Astrocyte (in vitro differentiated cells and primary cell): ENCODE measurements at regions not wholly inside any gene's neighbourhood (a gene's known extent, or its start where the extent isn't known, plus 50 kb on each side); places are given as distances from the start of the nearest gene placed in this dataset.
A peak's percentile ranks its signal among the peaks of the same experiment; 100 is the strongest.

ENCODE experiments used
- DNase-seq: peaks from one replicate; pipeline ENCODE4 v3.0.0-alpha.2; 2010; ENCODE audit warnings: low read depth
- FAIRE-seq: peaks from 2 replicates; lab custom pipeline; 2011; peaks lifted over from hg19 to GRCh38; lab: Jason Lieb, UNC
- H2AFZ ChIP-seq: 2 replicates; pipeline ENCODE4 v1.6.0; 2012; ENCODE audit warnings: low read depth, low read length, inconsistent platforms
- H3K27ac ChIP-seq: 2 replicates; pipeline ENCODE4 v1.5.1; 2011; ENCODE audit warnings: low read depth, low read length, inconsistent platforms
- H3K27me3 ChIP-seq: 2 replicates; pipeline ENCODE4 v1.6.0; 2011; ENCODE audit warnings: low read length, inconsistent platforms; ENCODE audit not compliant: insufficient read depth
- H3K36me3 ChIP-seq: 2 replicates; pipeline ENCODE4 v1.5.1; 2011; ENCODE audit warnings: low read length, inconsistent platforms; ENCODE audit not compliant: insufficient read depth
- H3K4me1 ChIP-seq: 2 replicates; pipeline ENCODE4 v1.5.1; 2011; ENCODE audit warnings: low read length, inconsistent platforms; ENCODE audit not compliant: insufficient read depth
- H3K4me2 ChIP-seq: 2 replicates; pipeline ENCODE4 v1.6.0; 2012; ENCODE audit warnings: low read length, inconsistent platforms
- H3K4me3 ChIP-seq: 2 replicates; pipeline ENCODE4 v1.5.1; 2011; ENCODE audit warnings: low read depth, mild to moderate bottlenecking, low read length, inconsistent platforms; ENCODE audit not compliant: insufficient read depth
- H3K79me2 ChIP-seq: 2 replicates; pipeline ENCODE4 v1.6.0; 2012; ENCODE audit warnings: mild to moderate bottlenecking, low read length, inconsistent platforms; ENCODE audit not compliant: insufficient read depth
- H3K9ac ChIP-seq: 2 replicates; pipeline ENCODE4 v1.6.0; 2012; ENCODE audit warnings: mild to moderate bottlenecking, low read length, inconsistent platforms
- H3K9me3 ChIP-seq: 2 replicates; pipeline ENCODE4 v1.5.1; 2012; ENCODE audit warnings: low read depth, mild to moderate bottlenecking, low read length, inconsistent platforms; ENCODE audit not compliant: insufficient read depth
- H4K20me1 ChIP-seq: 2 replicates; pipeline ENCODE4 v1.6.0; 2012; ENCODE audit warnings: low read length, inconsistent platforms; ENCODE audit not compliant: insufficient read depth
- H3K27ac Mint-ChIP-seq: one replicate; pipeline ENCODE4 v1.8.0; 2021; ENCODE audit warnings: mild to moderate bottlenecking, mixed read lengths; ENCODE audit not compliant: unreplicated experiment
- H3K27me3 Mint-ChIP-seq: one replicate; pipeline ENCODE4 v1.8.0; 2021; ENCODE audit warnings: low read depth, mixed read lengths; ENCODE audit not compliant: unreplicated experiment
- H3K36me3 Mint-ChIP-seq: one replicate; pipeline ENCODE4 v1.8.0; 2021; ENCODE audit warnings: low read depth, mixed read lengths; ENCODE audit not compliant: unreplicated experiment
- H3K4me1 Mint-ChIP-seq: one replicate; pipeline ENCODE4 v1.8.0; 2021; ENCODE audit warnings: low read depth, mixed read lengths; ENCODE audit not compliant: unreplicated experiment
- H3K4me3 Mint-ChIP-seq: one replicate; pipeline ENCODE4 v1.8.0; 2021; ENCODE audit warnings: mild to moderate bottlenecking, moderate library complexity, mixed read lengths; ENCODE audit not compliant: unreplicated experiment
- H3K9me3 Mint-ChIP-seq: one replicate; pipeline ENCODE4 v1.8.0; 2021; ENCODE audit warnings: mild to moderate bottlenecking, mixed read lengths; ENCODE audit not compliant: unreplicated experiment
- EZH2 ChIP-seq: IDR thresholded peaks from 2 replicates; pipeline ENCODE4 v1.6.1; 2012; ENCODE audit warnings: mild to moderate bottlenecking, low read length, inconsistent platforms; ENCODE audit not compliant: insufficient read depth
- TF ChIP-seq, protein P1 (sequence below): IDR thresholded peaks from 2 replicates; pipeline ENCODE4 v1.5.1; 2011; ENCODE audit warnings: low read depth, mild to moderate bottlenecking, inconsistent platforms, low read length, moderate library complexity; ENCODE audit not compliant: insufficient read depth

DNA sequence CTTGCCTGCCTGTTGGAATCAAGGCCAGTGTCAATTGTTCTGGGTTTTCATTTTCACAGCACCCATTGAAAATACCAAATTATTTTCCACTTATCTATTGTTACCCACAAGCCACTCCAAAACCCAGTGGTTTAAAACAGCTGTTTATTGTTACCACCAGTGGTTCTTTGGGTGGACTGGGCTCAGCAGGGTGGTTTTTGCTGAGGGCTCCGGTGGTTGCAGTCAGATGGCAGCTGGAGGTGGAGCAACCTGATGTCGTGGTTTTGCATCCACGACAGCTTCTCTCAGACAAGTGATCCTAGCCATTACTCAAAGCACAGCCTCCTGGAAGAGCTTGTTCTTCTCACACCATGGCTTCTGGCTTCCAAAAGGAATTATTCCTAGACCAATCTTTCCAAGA is 235.1 kb upstream of the ADARB2 start:
- no peaks in the 10 kb centered on the region for H3K36me3 ChIP-seq
- no peak overlapping the region for H3K4me2 ChIP-seq
- TF ChIP-seq, protein P1, sequence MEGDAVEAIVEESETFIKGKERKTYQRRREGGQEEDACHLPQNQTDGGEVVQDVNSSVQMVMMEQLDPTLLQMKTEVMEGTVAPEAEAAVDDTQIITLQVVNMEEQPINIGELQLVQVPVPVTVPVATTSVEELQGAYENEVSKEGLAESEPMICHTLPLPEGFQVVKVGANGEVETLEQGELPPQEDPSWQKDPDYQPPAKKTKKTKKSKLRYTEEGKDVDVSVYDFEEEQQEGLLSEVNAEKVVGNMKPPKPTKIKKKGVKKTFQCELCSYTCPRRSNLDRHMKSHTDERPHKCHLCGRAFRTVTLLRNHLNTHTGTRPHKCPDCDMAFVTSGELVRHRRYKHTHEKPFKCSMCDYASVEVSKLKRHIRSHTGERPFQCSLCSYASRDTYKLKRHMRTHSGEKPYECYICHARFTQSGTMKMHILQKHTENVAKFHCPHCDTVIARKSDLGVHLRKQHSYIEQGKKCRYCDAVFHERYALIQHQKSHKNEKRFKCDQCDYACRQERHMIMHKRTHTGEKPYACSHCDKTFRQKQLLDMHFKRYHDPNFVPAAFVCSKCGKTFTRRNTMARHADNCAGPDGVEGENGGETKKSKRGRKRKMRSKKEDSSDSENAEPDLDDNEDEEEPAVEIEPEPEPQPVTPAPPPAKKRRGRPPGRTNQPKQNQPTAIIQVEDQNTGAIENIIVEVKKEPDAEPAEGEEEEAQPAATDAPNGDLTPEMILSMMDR, result no peak
- no peak for TF ChIP-seq EZH2
- no peak overlapping the region for H2AFZ ChIP-seq
- no peak overlapping the region for H3K4me3 ChIP-seq
- no peak overlapping the region for H3K27ac ChIP-seq
- H3K4me3 Mint-ChIP-seq, result no peak overlapping the region
- no peaks in the 10 kb centered on the region for H4K20me1 ChIP-seq
- H3K27ac Mint-ChIP-seq, result no peak overlapping the region
- H3K4me1 Mint-ChIP-seq, result no peaks in the 10 kb centered on the region
- FAIRE-seq, result no peak
- H3K27me3 ChIP-seq, result no peaks in the 10 kb centered on the region
- peaks cover 1% of the 10 kb centered on the region for H3K27me3 Mint-ChIP-seq
- H3K9ac ChIP-seq, result no peak overlapping the region
- peaks cover 1% of the 10 kb centered on the region for H3K9me3 Mint-ChIP-seq
- H3K79me2 ChIP-seq, result no peaks in the 10 kb centered on the region
- no peaks in the 10 kb centered on the region for H3K4me1 ChIP-seq
- DNase-seq, result no peak
- no peaks in the 10 kb centered on the region for H3K36me3 Mint-ChIP-seq
- peaks cover 13% of the 10 kb centered on the region for H3K9me3 ChIP-seq

DNA sequence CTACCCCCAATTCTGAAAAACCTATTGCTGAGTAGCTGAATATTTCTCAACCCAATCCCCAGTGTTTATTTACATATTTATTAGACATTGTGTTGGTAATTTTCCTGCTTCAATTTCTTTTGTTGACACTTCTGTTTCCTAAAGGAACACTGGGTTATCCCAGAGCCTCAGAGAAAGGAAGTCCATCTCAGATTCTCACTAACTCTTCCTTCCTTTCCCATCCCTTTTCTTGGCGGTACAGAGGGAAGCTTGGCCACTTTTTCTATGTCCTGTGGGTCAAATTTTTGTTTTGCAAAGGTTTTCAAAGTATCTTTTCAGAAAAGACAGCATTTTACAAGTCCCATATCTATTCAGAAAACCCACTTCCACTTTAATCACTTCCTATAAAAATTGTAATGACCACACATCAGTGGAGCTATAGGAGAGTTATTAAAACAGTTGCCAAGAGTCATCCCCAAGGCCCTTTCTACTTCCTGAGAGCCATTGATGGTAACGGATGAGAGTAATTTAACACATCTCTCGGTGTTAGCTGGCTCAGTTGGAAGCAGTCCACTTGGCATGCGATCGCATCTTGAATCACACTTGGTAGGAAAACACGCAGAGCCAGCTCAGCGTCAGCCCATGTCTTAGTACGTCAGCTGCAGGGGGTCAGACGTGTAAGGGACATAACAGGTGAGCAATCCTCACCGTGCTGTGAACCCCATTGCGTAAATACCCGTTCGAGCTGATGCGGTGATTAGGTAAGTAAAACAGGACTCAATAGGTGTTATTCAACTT is 231.1 kb upstream of the ADARB2 start:
- TF ChIP-seq EZH2, result no peak
- TF ChIP-seq, protein P1, result no peak
- DNase-seq (peak; percentile 1), FAIRE-seq (no peak)
- H3K36me3 Mint-ChIP-seq, result no peaks in the 10 kb centered on the region
- peaks cover 4% of the 10 kb centered on the region for H3K4me1 Mint-ChIP-seq
- no peak overlapping the region for H3K9ac ChIP-seq
- no peaks in the 10 kb centered on the region for H3K36me3 ChIP-seq
- no peaks in the 10 kb centered on the region for H3K27me3 ChIP-seq
- H4K20me1 ChIP-seq, result no peaks in the 10 kb centered on the region
- H3K4me1 ChIP-seq, result no peaks in the 10 kb centered on the region
- no peak overlapping the region for H3K4me3 Mint-ChIP-seq
- peaks cover 13% of the 10 kb centered on the region for H3K9me3 ChIP-seq
- H3K27ac Mint-ChIP-seq, result no peak overlapping the region
- no peak overlapping the region for H3K4me3 ChIP-seq
- no peak overlapping the region for H3K4me2 ChIP-seq
- H2AFZ ChIP-seq, result no peak overlapping the region
- no peak overlapping the region for H3K27ac ChIP-seq
- H3K27me3 Mint-ChIP-seq, result peaks cover 1% of the 10 kb centered on the region
- H3K9me3 Mint-ChIP-seq, result peaks cover 1% of the 10 kb centered on the region
- no peaks in the 10 kb centered on the region for H3K79me2 ChIP-seq

- no peak overlapping the region for H3K27ac Mint-ChIP-seq
- no peaks in the 10 kb centered on the region for H3K36me3 ChIP-seq
- FAIRE-seq (no peak), DNase-seq (no peak)
- no peak overlapping the region for H3K9ac ChIP-seq
- no peaks in the 10 kb centered on the region for H4K20me1 ChIP-seq
- H3K27me3 ChIP-seq, result no peaks in the 10 kb centered on the region
- peaks cover 1% of the 10 kb centered on the region for H3K27me3 Mint-ChIP-seq
- no peaks in the 10 kb centered on the region for H3K9me3 Mint-ChIP-seq
- no peaks in the 10 kb centered on the region for H3K36me3 Mint-ChIP-seq
- H3K27ac ChIP-seq, result no peak overlapping the region
- H3K4me3 ChIP-seq, result no peak overlapping the region
- peaks cover 13% of the 10 kb centered on the region for H3K9me3 ChIP-seq
- no peak overlapping the region for H2AFZ ChIP-seq
- H3K4me1 ChIP-seq, result no peaks in the 10 kb centered on the region
- no peak overlapping the region for H3K4me3 Mint-ChIP-seq
- H3K4me1 Mint-ChIP-seq, result peaks cover 4% of the 10 kb centered on the region
- no peak for TF ChIP-seq EZH2
- TF ChIP-seq, protein P1, result no peak
- H3K4me2 ChIP-seq, result no peak overlapping the region
- no peaks in the 10 kb centered on the region for H3K79me2 ChIP-seq
Measured at GRCh38 chr10:1966712-1967376, 229.5 kb upstream of the ADARB2 start.
